ENCODE measurements at regions not wholly inside any gene's neighbourhood (a gene's known extent, or its start where the extent isn't known, plus 50 kb on each side); places are given as distances from the start of the nearest gene placed in this dataset.
A peak's percentile ranks its signal among the peaks of the same experiment; 100 is the strongest.
"Not testable (repeated sequence)": the region's sequence is repeated elsewhere in the genome, so short reads cannot be mapped to it uniquely, and the experiment has no call there.

GRCh38 chr7:25069900-25070443 is 55.1 kb downstream of the CYCS start:
- DNase-seq = peak; percentile 24 to 47

GRCh38 chr7:25068502-25069213 is 56.4 kb downstream of the CYCS start:
- no peak for DNase-seq

- DNase-seq = no peak
Measured at GRCh38 chr7:25067726-25068501, 57.1 kb downstream of the CYCS start.

GRCh38 chr7:25066253-25066652 is 58.8 kb downstream of the CYCS start:
- no peak for DNase-seq

- DNase-seq = no peak
Measured at GRCh38 chr7:25062380-25062779, 62.7 kb downstream of the CYCS start.

GRCh38 chr7:25060487-25061055 is 64.5 kb downstream of the CYCS start:
- no peak for DNase-seq

- DNase-seq = no peak
Measured at GRCh38 chr7:25059576-25059975, 65.5 kb downstream of the CYCS start.

GRCh38 chr7:25056368-25056767 is 68.7 kb downstream of the CYCS start:
- no peak for DNase-seq

- DNase-seq = no peak
Measured at GRCh38 chr7:25055520-25056220, 69.4 kb downstream of the CYCS start.

GRCh38 chr7:25054819-25055519 is 70.1 kb downstream of the CYCS start:
- no peak for DNase-seq

- no peak for DNase-seq
Measured at GRCh38 chr7:25050223-25050622, 70.2 kb upstream of the OSBPL3 start.

GRCh38 chr7:25048444-25048834 is 68.5 kb upstream of the OSBPL3 start:
- DNase-seq = no peak

GRCh38 chr7:25047571-25048443 is 67.8 kb upstream of the OSBPL3 start:
- DNase-seq = not testable (repeated sequence)

- DNase-seq = no peak
Measured at GRCh38 chr7:25037325-25037724, 57.3 kb upstream of the OSBPL3 start.

- DNase-seq = no peak
Measured at GRCh38 chr7:25035274-25035673, 55.3 kb upstream of the OSBPL3 start.

GRCh38 chr7:25034136-25034535 is 54.2 kb upstream of the OSBPL3 start:
- DNase-seq = no peak

GRCh38 chr7:25032774-25033743 is 53.1 kb upstream of the OSBPL3 start:
- DNase-seq = no peak

- DNase-seq = no peak
Measured at GRCh38 chr7:25031432-25031831, 51.5 kb upstream of the OSBPL3 start.

GRCh38 chr7:25031007-25031406 is 51.0 kb upstream of the OSBPL3 start:
- DNase-seq = peak in 1 of 2 donors; percentile 9
